ENCODE measurements at regions not wholly inside any gene's neighbourhood (a gene's known extent, or its start where the extent isn't known, plus 50 kb on each side); places are given as distances from the start of the nearest gene placed in this dataset.
"Not testable (repeated sequence)": the region's sequence is repeated elsewhere in the genome, so short reads cannot be mapped to it uniquely, and the experiment has no call there.

DNA sequence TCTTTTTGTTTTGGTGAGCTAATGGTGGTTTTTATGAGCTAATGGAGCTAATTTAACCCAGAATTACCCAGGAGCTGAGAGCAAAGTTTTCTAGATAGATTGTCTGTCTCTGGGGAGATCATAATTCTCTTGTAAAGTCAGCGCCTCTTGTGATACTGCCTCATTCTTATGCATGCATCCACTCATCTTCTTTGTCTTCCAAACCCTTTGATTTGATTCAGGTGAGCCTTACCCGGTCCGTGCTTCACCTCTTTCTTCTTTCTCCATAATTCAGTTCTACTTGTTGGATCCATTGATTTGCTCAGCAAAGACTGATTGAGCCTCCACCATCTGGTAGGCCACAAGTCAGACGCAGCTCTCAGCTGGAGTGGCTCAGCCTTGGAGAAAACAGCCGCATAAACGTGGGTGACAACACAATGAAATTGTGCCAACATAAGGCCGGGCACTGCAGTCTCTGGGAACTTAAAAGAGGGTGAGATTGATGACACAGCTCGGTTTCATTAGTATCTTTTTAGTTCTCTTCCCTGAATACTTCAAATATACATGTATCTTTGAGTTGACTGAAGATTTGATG is 158.5 kb upstream of the SH3BP4 start:
- Histone ChIP-seq H3K4me3 (no peak overlapping the region), H3K36me3 (no peaks in the 10 kb centered on the region), H3K27me3 (no peaks in the 10 kb centered on the region), H3K9me3 (no peaks in the 10 kb centered on the region), H3K27ac (no peak overlapping the region), H3K4me1 (peaks cover 0 to 20% (median 7%) of the 10 kb centered on the region in 4 donors)
- WGBS (ENCODE audit: insufficient coverage, low coverage, low lambda C conversion rate, missing lambda C conversion rate), result 87% methylated on average over 8 of the region's 8 CpGs
- DNase-seq (no peak), ATAC-seq (no peak)
- intact Hi-C loops (cut with DNase I), result no loop called here
- TF ChIP-seq, protein P1, sequence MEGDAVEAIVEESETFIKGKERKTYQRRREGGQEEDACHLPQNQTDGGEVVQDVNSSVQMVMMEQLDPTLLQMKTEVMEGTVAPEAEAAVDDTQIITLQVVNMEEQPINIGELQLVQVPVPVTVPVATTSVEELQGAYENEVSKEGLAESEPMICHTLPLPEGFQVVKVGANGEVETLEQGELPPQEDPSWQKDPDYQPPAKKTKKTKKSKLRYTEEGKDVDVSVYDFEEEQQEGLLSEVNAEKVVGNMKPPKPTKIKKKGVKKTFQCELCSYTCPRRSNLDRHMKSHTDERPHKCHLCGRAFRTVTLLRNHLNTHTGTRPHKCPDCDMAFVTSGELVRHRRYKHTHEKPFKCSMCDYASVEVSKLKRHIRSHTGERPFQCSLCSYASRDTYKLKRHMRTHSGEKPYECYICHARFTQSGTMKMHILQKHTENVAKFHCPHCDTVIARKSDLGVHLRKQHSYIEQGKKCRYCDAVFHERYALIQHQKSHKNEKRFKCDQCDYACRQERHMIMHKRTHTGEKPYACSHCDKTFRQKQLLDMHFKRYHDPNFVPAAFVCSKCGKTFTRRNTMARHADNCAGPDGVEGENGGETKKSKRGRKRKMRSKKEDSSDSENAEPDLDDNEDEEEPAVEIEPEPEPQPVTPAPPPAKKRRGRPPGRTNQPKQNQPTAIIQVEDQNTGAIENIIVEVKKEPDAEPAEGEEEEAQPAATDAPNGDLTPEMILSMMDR (IDR thresholded peaks at IDR 0.05), result no peak
- no peak for TF ChIP-seq POLR2A (IDR thresholded peaks at IDR 0.05)

DNA sequence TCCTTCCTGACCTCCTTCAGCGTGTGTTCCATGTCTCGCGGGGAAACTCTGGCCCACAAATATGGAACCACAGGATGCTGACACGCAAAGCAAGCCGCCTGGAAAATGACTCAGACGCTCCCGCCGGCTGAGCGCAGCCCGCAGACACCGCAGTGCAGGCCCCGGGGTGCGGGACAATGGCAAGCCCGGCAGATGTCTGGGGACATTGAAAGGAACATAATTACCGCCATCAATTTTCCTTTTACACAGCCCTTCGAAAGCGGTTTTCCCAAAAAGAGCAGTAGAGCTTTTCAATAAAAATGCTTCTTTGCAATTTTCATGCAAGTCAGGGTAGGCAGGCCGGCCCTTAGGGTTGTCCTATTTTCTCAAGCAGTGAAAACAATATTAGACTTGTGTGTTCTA is 159.2 kb upstream of the SH3BP4 start:
- H3K27ac ChIP-seq, result no peak overlapping the region
- TF ChIP-seq, protein P1 (IDR thresholded peaks at IDR 0.05), result no peak
- TF ChIP-seq POLR2A (IDR thresholded peaks at IDR 0.05), result no peak
- peaks cover 0 to 20% (median 7%) of the 10 kb centered on the region in 4 donors for H3K4me1 ChIP-seq
- no peak for DNase-seq
- H3K9me3 ChIP-seq, result no peaks in the 10 kb centered on the region
- H3K27me3 ChIP-seq, result no peaks in the 10 kb centered on the region
- no peak overlapping the region for H3K4me3 ChIP-seq
- no peaks in the 10 kb centered on the region for H3K36me3 ChIP-seq
- WGBS (ENCODE audit: insufficient coverage, low coverage, low lambda C conversion rate, missing lambda C conversion rate), result 91% methylated on average over 4 of the region's 18 CpGs
- intact Hi-C loops (cut with DNase I), result no loop called here
- ATAC-seq, result no peak

DNA sequence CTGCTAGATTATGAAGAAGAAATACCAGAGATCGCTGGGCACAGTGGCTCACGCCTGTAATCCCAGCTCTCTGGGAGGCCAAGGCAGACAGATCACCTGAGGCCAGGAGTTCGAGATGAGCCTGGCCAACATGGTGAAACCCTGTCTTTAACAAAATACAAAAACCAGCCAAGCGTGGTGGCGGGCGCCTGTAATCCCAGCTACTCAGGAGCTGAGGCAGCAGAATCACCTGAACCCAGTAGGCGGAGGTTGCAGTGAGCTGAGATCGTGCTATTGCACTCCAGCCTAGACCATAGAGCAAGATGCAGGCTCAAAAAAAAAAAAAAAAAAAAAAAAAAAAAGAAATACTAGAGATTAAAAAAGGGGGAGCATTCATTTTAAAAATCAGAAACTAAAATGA is 159.7 kb upstream of the SH3BP4 start:
- WGBS (ENCODE audit: insufficient coverage, low coverage, low lambda C conversion rate, missing lambda C conversion rate), result 86% methylated on average over 3 of the region's 8 CpGs
- H3K27ac ChIP-seq; DNase-seq; ATAC-seq; H3K9me3 ChIP-seq; H3K27me3 ChIP-seq; H3K4me3 ChIP-seq; H3K36me3 ChIP-seq; intact Hi-C loops (cut with DNase I): not testable (repeated sequence)
- H3K4me1 ChIP-seq, result peaks cover 0 to 18% (median 7%) of the 10 kb centered on the region in 4 donors

DNA sequence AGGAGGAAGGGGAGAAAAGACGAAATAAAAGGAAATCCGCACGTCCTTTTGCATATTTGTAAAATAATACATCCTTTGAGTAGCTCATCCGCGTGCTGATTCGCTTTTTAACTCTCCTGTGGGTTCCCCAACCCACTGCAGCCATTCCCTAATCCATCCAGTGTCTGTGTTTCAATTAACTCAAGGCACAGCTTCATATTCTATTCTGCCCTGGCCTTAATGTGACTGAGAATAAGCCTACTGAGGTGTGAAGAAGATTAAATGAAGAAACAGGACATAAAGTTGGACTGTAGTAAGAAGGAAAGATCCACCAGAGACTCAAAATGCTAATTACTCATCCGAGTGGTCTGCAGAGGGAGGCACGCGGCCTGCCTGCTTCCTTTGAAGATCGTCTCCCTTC is 161.4 kb upstream of the SH3BP4 start:
- H3K36me3 ChIP-seq, result no peaks in the 10 kb centered on the region
- H3K4me1 ChIP-seq, result peaks cover 0 to 10% (median 3%) of the 10 kb centered on the region in 4 donors
- intact Hi-C loops (cut with DNase I), result no loop called here
- TF ChIP-seq POLR2A (IDR thresholded peaks at IDR 0.05), result no peak
- TF ChIP-seq, protein P1 (IDR thresholded peaks at IDR 0.05), result no peak
- ATAC-seq (no peak), DNase-seq (no peak)
- H3K4me3 ChIP-seq, result no peak overlapping the region
- WGBS (ENCODE audit: insufficient coverage, low coverage, low lambda C conversion rate, missing lambda C conversion rate), result 84% methylated on average over 10 of the region's 10 CpGs
- no peaks in the 10 kb centered on the region for H3K9me3 ChIP-seq
- no peaks in the 10 kb centered on the region for H3K27me3 ChIP-seq
- no peak overlapping the region for H3K27ac ChIP-seq

DNA sequence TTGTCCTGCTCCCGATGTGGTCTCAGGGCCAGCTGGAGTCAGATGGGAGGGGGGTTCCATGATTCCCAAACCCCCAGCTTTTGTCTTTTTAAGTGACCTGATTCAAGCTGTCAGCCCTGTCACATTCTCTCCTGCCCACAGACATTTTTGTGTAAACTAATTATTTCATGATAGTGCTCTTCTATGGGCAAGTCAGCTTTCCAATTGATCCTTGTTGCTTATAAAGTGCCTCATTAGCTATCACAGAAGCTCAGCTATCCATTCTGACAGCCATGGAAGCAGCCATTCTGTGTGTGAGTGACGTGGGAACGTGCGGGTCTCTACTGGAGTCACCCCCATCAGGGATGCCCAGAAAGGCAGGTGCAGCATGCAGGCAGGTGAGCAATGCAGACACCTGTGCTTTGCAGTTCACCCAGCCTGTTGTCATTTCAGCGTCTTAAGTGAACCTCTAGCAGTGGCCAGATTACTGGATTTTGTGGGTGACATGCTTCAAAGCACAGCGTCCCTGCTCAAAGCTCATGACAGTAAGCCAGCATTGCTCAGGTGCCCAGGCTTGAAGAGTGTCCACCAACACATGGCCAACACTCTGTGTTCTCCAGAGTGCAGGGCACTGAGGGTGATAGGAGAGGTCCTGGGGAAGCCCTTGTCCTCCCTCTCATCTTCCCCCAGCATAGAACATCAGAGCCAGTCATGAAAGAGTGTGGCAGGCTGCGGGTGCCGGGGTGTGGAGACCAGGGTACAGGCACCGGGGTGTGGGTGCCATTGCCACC is 162.1 kb upstream of the SH3BP4 start:
- Histone ChIP-seq H3K36me3 (no peaks in the 10 kb centered on the region), H3K4me1 (peaks cover 0 to 4% (median 0%) of the 10 kb centered on the region in 4 donors), H3K4me3 (no peak overlapping the region), H3K9me3 (no peaks in the 10 kb centered on the region), H3K27me3 (no peaks in the 10 kb centered on the region), H3K27ac (no peak overlapping the region)
- intact Hi-C loops (cut with DNase I), result no loop called here
- ATAC-seq, result no peak
- 94% methylated on average over 4 of the region's 9 CpGs for WGBS (ENCODE audit: insufficient coverage, low coverage, low lambda C conversion rate, missing lambda C conversion rate)
- no peak for TF ChIP-seq POLR2A (IDR thresholded peaks at IDR 0.05)
- TF ChIP-seq, protein P1 (IDR thresholded peaks at IDR 0.05), result no peak
- DNase-seq, result no peak
